ENCODE measurements at regions not wholly inside any gene's neighbourhood (a gene's known extent, or its start where the extent isn't known, plus 50 kb on each side); places are given as distances from the start of the nearest gene placed in this dataset.

GRCh38 chr1:96998466-96998865 is 276.9 kb downstream of the PTBP2 start:
- Histone ChIP-seq H3K36me3 (ENCODE audit: control insufficient read depth, insufficient read depth, low read length) (no peaks in the 10 kb centered on the region), H2BK120ac (ENCODE audit: low read depth, low read length) (no peak overlapping the region), H3K23ac (ENCODE audit: low read length) (no peak overlapping the region), H3K27ac (ENCODE audit: low read depth, low read length) (no peak overlapping the region), H4K5ac (ENCODE audit: low read length) (no peak overlapping the region), H3K9ac (ENCODE audit: low read length) (no peak overlapping the region), H3K4me1 (ENCODE audit: control insufficient read depth, low read depth, low read length) (no peaks in the 10 kb centered on the region), H3K18ac (ENCODE audit: low read length) (no peak overlapping the region), H2BK15ac (replicated peaks; ENCODE audit: low read depth) (no peak overlapping the region), H3K56ac (ENCODE audit: low read length) (no peak overlapping the region), H3K27me3 (ENCODE audit: insufficient read depth, low read length, poor library complexity) (no peaks in the 10 kb centered on the region), H3K4me3 (ENCODE audit: low read length) (no peak overlapping the region), H3K4ac (ENCODE audit: low read depth, low read length) (no peak overlapping the region), H4K8ac (ENCODE audit: low read depth, low read length) (no peak overlapping the region), H2AK5ac (ENCODE audit: low read length) (no peak overlapping the region), H2BK5ac (ENCODE audit: low read length) (no peak overlapping the region), H3K79me1 (ENCODE audit: low read length) (no peaks in the 10 kb centered on the region), H3K79me2 (ENCODE audit: control insufficient read depth, insufficient read depth, low read length) (no peaks in the 10 kb centered on the region), H3K4me2 (ENCODE audit: low read length) (no peak overlapping the region)
- WGBS (ENCODE audit: extremely low coverage, insufficient coverage, low lambda C conversion rate) = no CpG with 5 or more reads among the region's 3 CpGs
- no peak for DNase-seq

- no peaks in the 10 kb centered on the region for H3K79me1 ChIP-seq (ENCODE audit: low read length)
- no peak for DNase-seq
- no peaks in the 10 kb centered on the region for H3K79me2 ChIP-seq (ENCODE audit: control insufficient read depth, insufficient read depth, low read length)
- no peak overlapping the region for H2BK5ac ChIP-seq (ENCODE audit: low read length)
- H3K36me3 ChIP-seq (ENCODE audit: control insufficient read depth, insufficient read depth, low read length) = no peaks in the 10 kb centered on the region
- H3K27me3 ChIP-seq (ENCODE audit: insufficient read depth, low read length, poor library complexity) = no peaks in the 10 kb centered on the region
- H3K4me3 ChIP-seq (ENCODE audit: low read length) = no peak overlapping the region
- H2BK15ac ChIP-seq (replicated peaks; ENCODE audit: low read depth) = no peak overlapping the region
- no peak overlapping the region for H2BK120ac ChIP-seq (ENCODE audit: low read depth, low read length)
- no peak overlapping the region for H3K9ac ChIP-seq (ENCODE audit: low read length)
- H3K4ac ChIP-seq (ENCODE audit: low read depth, low read length) = no peak overlapping the region
- no peak overlapping the region for H3K27ac ChIP-seq (ENCODE audit: low read depth, low read length)
- WGBS (ENCODE audit: extremely low coverage, insufficient coverage, low lambda C conversion rate) = no CpG with 5 or more reads among the region's 2 CpGs
- H3K56ac ChIP-seq (ENCODE audit: low read length) = no peak overlapping the region
- no peak overlapping the region for H3K23ac ChIP-seq (ENCODE audit: low read length)
- no peak overlapping the region for H4K8ac ChIP-seq (ENCODE audit: low read depth, low read length)
- H3K18ac ChIP-seq (ENCODE audit: low read length) = no peak overlapping the region
- no peaks in the 10 kb centered on the region for H3K4me1 ChIP-seq (ENCODE audit: control insufficient read depth, low read depth, low read length)
- no peak overlapping the region for H3K4me2 ChIP-seq (ENCODE audit: low read length)
- no peak overlapping the region for H4K5ac ChIP-seq (ENCODE audit: low read length)
- no peak overlapping the region for H2AK5ac ChIP-seq (ENCODE audit: low read length)
Observed at GRCh38 chr1:96999191-96999590, 277.6 kb downstream of the PTBP2 start.

- Histone ChIP-seq H3K79me2 (ENCODE audit: control insufficient read depth, insufficient read depth, low read length) (no peaks in the 10 kb centered on the region), H2AK5ac (ENCODE audit: low read length) (no peak overlapping the region), H2BK120ac (ENCODE audit: low read depth, low read length) (no peak overlapping the region), H3K27ac (ENCODE audit: low read depth, low read length) (no peak overlapping the region), H3K4me1 (ENCODE audit: control insufficient read depth, low read depth, low read length) (no peaks in the 10 kb centered on the region), H3K4me3 (ENCODE audit: low read length) (no peak overlapping the region), H3K4ac (ENCODE audit: low read depth, low read length) (no peak overlapping the region), H3K79me1 (ENCODE audit: low read length) (no peaks in the 10 kb centered on the region), H4K5ac (ENCODE audit: low read length) (no peak overlapping the region), H3K23ac (ENCODE audit: low read length) (no peak overlapping the region), H3K36me3 (ENCODE audit: control insufficient read depth, insufficient read depth, low read length) (no peaks in the 10 kb centered on the region), H3K27me3 (ENCODE audit: insufficient read depth, low read length, poor library complexity) (no peaks in the 10 kb centered on the region), H3K9ac (ENCODE audit: low read length) (no peak overlapping the region), H4K8ac (ENCODE audit: low read depth, low read length) (no peak overlapping the region), H2BK15ac (replicated peaks; ENCODE audit: low read depth) (no peak overlapping the region), H3K4me2 (ENCODE audit: low read length) (no peak overlapping the region), H2BK5ac (ENCODE audit: low read length) (no peak overlapping the region), H3K18ac (ENCODE audit: low read length) (no peak overlapping the region), H3K56ac (ENCODE audit: low read length) (no peak overlapping the region)
- no CpG with 5 or more reads among the region's 2 CpGs for WGBS (ENCODE audit: extremely low coverage, insufficient coverage, low lambda C conversion rate)
- no peak for DNase-seq
Observed at GRCh38 chr1:97004054-97004453, 282.5 kb downstream of the PTBP2 start.

- no peak overlapping the region for H4K5ac ChIP-seq (ENCODE audit: low read length)
- H3K4me3 ChIP-seq (ENCODE audit: low read length) = no peak overlapping the region
- no peak overlapping the region for H2AK5ac ChIP-seq (ENCODE audit: low read length)
- H3K18ac ChIP-seq (ENCODE audit: low read length) = no peak overlapping the region
- H3K36me3 ChIP-seq (ENCODE audit: control insufficient read depth, insufficient read depth, low read length) = no peaks in the 10 kb centered on the region
- H2BK15ac ChIP-seq (replicated peaks; ENCODE audit: low read depth) = no peak overlapping the region
- no CpG with 5 or more reads among the region's 4 CpGs for WGBS (ENCODE audit: extremely low coverage, insufficient coverage, low lambda C conversion rate)
- no peak overlapping the region for H3K23ac ChIP-seq (ENCODE audit: low read length)
- no peak overlapping the region for H3K9ac ChIP-seq (ENCODE audit: low read length)
- no peak for DNase-seq
- H3K4me2 ChIP-seq (ENCODE audit: low read length) = no peak overlapping the region
- H4K8ac ChIP-seq (ENCODE audit: low read depth, low read length) = no peak overlapping the region
- no peaks in the 10 kb centered on the region for H3K27me3 ChIP-seq (ENCODE audit: insufficient read depth, low read length, poor library complexity)
- no peaks in the 10 kb centered on the region for H3K4me1 ChIP-seq (ENCODE audit: control insufficient read depth, low read depth, low read length)
- H3K27ac ChIP-seq (ENCODE audit: low read depth, low read length) = no peak overlapping the region
- no peaks in the 10 kb centered on the region for H3K79me1 ChIP-seq (ENCODE audit: low read length)
- H3K79me2 ChIP-seq (ENCODE audit: control insufficient read depth, insufficient read depth, low read length) = no peaks in the 10 kb centered on the region
- no peak overlapping the region for H2BK120ac ChIP-seq (ENCODE audit: low read depth, low read length)
- H2BK5ac ChIP-seq (ENCODE audit: low read length) = no peak overlapping the region
- H3K56ac ChIP-seq (ENCODE audit: low read length) = no peak overlapping the region
- no peak overlapping the region for H3K4ac ChIP-seq (ENCODE audit: low read depth, low read length)
Observed at GRCh38 chr1:97004743-97005142, 283.2 kb downstream of the PTBP2 start.

GRCh38 chr1:97006044-97006661 is 284.6 kb downstream of the PTBP2 start:
- no peak overlapping the region for H3K18ac ChIP-seq (ENCODE audit: low read length)

GRCh38 chr1:97007840-97008604 is 286.4 kb downstream of the PTBP2 start:
- Histone ChIP-seq H3K4ac (ENCODE audit: low read depth, low read length) (no peak overlapping the region), H2BK15ac (replicated peaks; ENCODE audit: low read depth) (no peak overlapping the region), H2BK120ac (ENCODE audit: low read depth, low read length) (no peak overlapping the region), H3K36me3 (ENCODE audit: control insufficient read depth, insufficient read depth, low read length) (no peaks in the 10 kb centered on the region), H3K27ac (ENCODE audit: low read depth, low read length) (no peak overlapping the region), H2AK5ac (ENCODE audit: low read length) (no peak overlapping the region), H3K4me1 (ENCODE audit: control insufficient read depth, low read depth, low read length) (no peaks in the 10 kb centered on the region), H3K79me2 (ENCODE audit: control insufficient read depth, insufficient read depth, low read length) (no peaks in the 10 kb centered on the region), H3K27me3 (ENCODE audit: insufficient read depth, low read length, poor library complexity) (no peaks in the 10 kb centered on the region), H3K18ac (ENCODE audit: low read length) (no peak overlapping the region), H2BK5ac (ENCODE audit: low read length) (no peak overlapping the region), H3K56ac (ENCODE audit: low read length) (no peak overlapping the region), H3K4me2 (ENCODE audit: low read length) (no peak overlapping the region), H4K5ac (ENCODE audit: low read length) (no peak overlapping the region), H3K23ac (ENCODE audit: low read length) (no peak overlapping the region), H3K79me1 (ENCODE audit: low read length) (no peaks in the 10 kb centered on the region), H3K9ac (ENCODE audit: low read length) (no peak overlapping the region), H3K4me3 (ENCODE audit: low read length) (no peak overlapping the region), H4K8ac (ENCODE audit: low read depth, low read length) (no peak overlapping the region)
- DNase-seq = no peak

More at GRCh38 chr1:97006044-97006661, 284.6 kb downstream of the PTBP2 start:
- H4K8ac ChIP-seq (ENCODE audit: low read depth, low read length) = no peak overlapping the region
- H3K79me1 ChIP-seq (ENCODE audit: low read length) = no peaks in the 10 kb centered on the region
- H3K9ac ChIP-seq (ENCODE audit: low read length) = no peak overlapping the region
- no peak overlapping the region for H3K56ac ChIP-seq (ENCODE audit: low read length)
- H3K4me3 ChIP-seq (ENCODE audit: low read length) = no peak overlapping the region
- no peaks in the 10 kb centered on the region for H3K27me3 ChIP-seq (ENCODE audit: insufficient read depth, low read length, poor library complexity)
- no peaks in the 10 kb centered on the region for H3K4me1 ChIP-seq (ENCODE audit: control insufficient read depth, low read depth, low read length)
- no peaks in the 10 kb centered on the region for H3K79me2 ChIP-seq (ENCODE audit: control insufficient read depth, insufficient read depth, low read length)
- H2BK5ac ChIP-seq (ENCODE audit: low read length) = no peak overlapping the region
- WGBS (ENCODE audit: extremely low coverage, insufficient coverage, low lambda C conversion rate) = no CpG with 5 or more reads among the region's 7 CpGs
- no peak overlapping the region for H2BK15ac ChIP-seq (replicated peaks; ENCODE audit: low read depth)
- no peak overlapping the region for H3K27ac ChIP-seq (ENCODE audit: low read depth, low read length)
- no peaks in the 10 kb centered on the region for H3K36me3 ChIP-seq (ENCODE audit: control insufficient read depth, insufficient read depth, low read length)
- H4K5ac ChIP-seq (ENCODE audit: low read length) = no peak overlapping the region
- H2BK120ac ChIP-seq (ENCODE audit: low read depth, low read length) = no peak overlapping the region
- H3K4me2 ChIP-seq (ENCODE audit: low read length) = no peak overlapping the region
- no peak overlapping the region for H3K4ac ChIP-seq (ENCODE audit: low read depth, low read length)
- DNase-seq = no peak
- no peak overlapping the region for H3K23ac ChIP-seq (ENCODE audit: low read length)
- no peak overlapping the region for H2AK5ac ChIP-seq (ENCODE audit: low read length)
